HepG2 (cell line): ENCODE measurements at regions not wholly inside any gene's neighbourhood (a gene's known extent, or its start where the extent isn't known, plus 50 kb on each side); places are given as distances from the start of the nearest gene placed in this dataset.

Source experiments
- BHLHE40 ChIP-seq: IDR thresholded peaks from 2 replicates; pipeline ENCODE4 v1.6.1; 2011; ENCODE audit warnings: low read length, improper control_type of control experiment
- CTCF ChIP-seq: sonication (generic); formaldehyde crosslinking; IDR thresholded peaks from 2 replicates; pipeline ENCODE4 v1.5.0; 2020; ENCODE audit warnings: mild to moderate bottlenecking, missing genetic modification reagents, moderate library complexity
- ESRRA ChIP-seq: sonication (generic); formaldehyde crosslinking; IDR thresholded peaks from 2 replicates; pipeline ENCODE4 v1.5.1; 2020; ENCODE audit warnings: mild to moderate bottlenecking, low read depth, missing genetic modification reagents
- EZH2 ChIP-seq: conservative IDR thresholded peaks from 2 replicates; pipeline ENCODE4 v1.6.1; 2012; ENCODE audit warnings: mild to moderate bottlenecking, low read depth, low read length, moderate library complexity
- MTA1 ChIP-seq: sonication (generic); formaldehyde crosslinking; IDR thresholded peaks from 2 replicates; pipeline ENCODE4 v1.4.0; 2020; ENCODE audit warnings: missing genetic modification reagents, mild to moderate bottlenecking, borderline replicate concordance
- POLR2AphosphoS5 ChIP-seq: IDR thresholded peaks from 2 replicates; pipeline ENCODE4 v1.6.1; 2012; ENCODE audit warnings: low read depth, low read length
- ZBTB1 ChIP-seq: sonication (generic); formaldehyde crosslinking; IDR thresholded peaks from 2 replicates; pipeline ENCODE4 v1.4.0; 2020; ENCODE audit warnings: missing genetic modification reagents, borderline replicate concordance
- ZFP36 ChIP-seq: fragments of 150-350 bp; IDR thresholded peaks from 2 replicates; pipeline ENCODE4 v1.6.1; 2018; ENCODE audit warnings: borderline replicate concordance, low read length, low read depth; ENCODE audit not compliant: partially characterized antibody
- ZHX1 ChIP-seq: sonication (generic); formaldehyde crosslinking; IDR thresholded peaks from 2 replicates; pipeline ENCODE4 v1.8.1; 2022; ENCODE audit warnings: low read depth, mild to moderate bottlenecking, missing genetic modification reagents
- ZNF253 ChIP-seq: sonication (generic); formaldehyde crosslinking; IDR thresholded peaks from 2 replicates; pipeline ENCODE4 v1.8.0; 2022; ENCODE audit warnings: mild to moderate bottlenecking, missing genetic modification reagents, borderline replicate concordance
- ZNF350 ChIP-seq: sonication (generic); formaldehyde crosslinking; IDR thresholded peaks from 2 replicates; pipeline ENCODE4 v1.4.0; 2020; ENCODE audit warnings: mild to moderate bottlenecking, low read depth, missing genetic modification reagents, borderline replicate concordance
- ZNF605 ChIP-seq: sonication (generic); formaldehyde crosslinking; IDR thresholded peaks from 2 replicates; pipeline ENCODE4 v1.8.0; 2022; ENCODE audit warnings: mild to moderate bottlenecking, missing genetic modification reagents
- ZSCAN20 ChIP-seq: sonication (generic); formaldehyde crosslinking; IDR thresholded peaks from 2 replicates; pipeline ENCODE4 v1.4.0; 2020; ENCODE audit warnings: missing genetic modification reagents, mild to moderate bottlenecking, borderline replicate concordance

GRCh38 chr2:167712275-167712674, 535.1 kb downstream of the STK39 start:
- no peak for TF ChIP-seq ZBTB1 (CRISPR knock-in tag)
- no peak for TF ChIP-seq ZHX1 (CRISPR knock-in tag)
- no peak for TF ChIP-seq POLR2AphosphoS5
- TF ChIP-seq ZFP36: no peak
- no peak for TF ChIP-seq CTCF (CRISPR knock-in tag)
- TF ChIP-seq ZSCAN20 (CRISPR knock-in tag): no peak
- no peak for TF ChIP-seq EZH2
- TF ChIP-seq BHLHE40: no peak
- TF ChIP-seq ZNF605 (CRISPR knock-in tag): no peak
- TF ChIP-seq ESRRA (CRISPR knock-in tag): no peak
- TF ChIP-seq MTA1 (CRISPR knock-in tag): no peak
- no peak for TF ChIP-seq ZNF253 (CRISPR knock-in tag)
- no peak for TF ChIP-seq ZNF350 (CRISPR knock-in tag)
